Frontal cortex (tissue), 3 donors: ENCODE measurements at regions not wholly inside any gene's neighbourhood (a gene's known extent, or its start where the extent isn't known, plus 50 kb on each side); places are given as distances from the start of the nearest gene placed in this dataset.
"Not testable (repeated sequence)": the region's sequence is repeated elsewhere in the genome, so short reads cannot be mapped to it uniquely, and the experiment has no call there.

ENCODE experiments used
- DNase-seq, 2 donors: peaks; one replicate each; pipeline ENCODE4 v3.0.0; 2012; ENCODE audit warnings: low spot score in 2 of 2
- FAIRE-seq: peaks from 2 replicates; lab custom pipeline; 2012; peaks lifted over from hg19 to GRCh38; lab: Jason Lieb, UNC
- donor health status: control.
- donor health status: control.
- donor health status: control.

DNA sequence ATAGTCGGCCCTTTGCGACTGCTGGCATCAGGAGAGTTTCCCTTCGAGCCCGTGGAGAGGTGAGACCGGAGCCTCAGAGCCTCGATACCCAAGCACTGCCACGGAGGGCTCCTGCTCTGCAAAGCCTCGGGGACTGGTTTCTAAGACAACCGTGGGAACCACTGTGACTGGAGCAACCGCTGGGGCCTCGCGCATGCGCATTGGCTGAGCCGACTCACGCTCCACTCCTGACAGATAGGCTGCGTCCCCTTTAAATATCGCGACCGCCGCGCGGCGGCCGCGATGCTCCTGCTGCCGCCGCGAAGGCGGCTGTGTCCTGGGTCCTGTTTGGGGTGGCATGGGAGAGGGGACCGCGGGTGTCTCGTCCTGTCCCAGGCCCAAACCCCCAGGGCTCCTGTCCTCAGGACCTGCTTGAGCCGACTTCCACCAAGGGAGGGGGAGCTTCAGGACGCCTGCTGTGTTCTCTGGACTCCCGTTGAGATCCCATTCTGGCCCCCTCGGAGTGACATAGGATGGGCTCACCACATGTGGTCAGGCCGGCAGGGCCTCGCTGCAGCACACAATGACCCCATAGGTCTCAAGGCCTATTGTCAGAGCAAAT is 704.5 kb upstream of the TPTE start:
- not testable (repeated sequence) for FAIRE-seq, DNase-seq

DNA sequence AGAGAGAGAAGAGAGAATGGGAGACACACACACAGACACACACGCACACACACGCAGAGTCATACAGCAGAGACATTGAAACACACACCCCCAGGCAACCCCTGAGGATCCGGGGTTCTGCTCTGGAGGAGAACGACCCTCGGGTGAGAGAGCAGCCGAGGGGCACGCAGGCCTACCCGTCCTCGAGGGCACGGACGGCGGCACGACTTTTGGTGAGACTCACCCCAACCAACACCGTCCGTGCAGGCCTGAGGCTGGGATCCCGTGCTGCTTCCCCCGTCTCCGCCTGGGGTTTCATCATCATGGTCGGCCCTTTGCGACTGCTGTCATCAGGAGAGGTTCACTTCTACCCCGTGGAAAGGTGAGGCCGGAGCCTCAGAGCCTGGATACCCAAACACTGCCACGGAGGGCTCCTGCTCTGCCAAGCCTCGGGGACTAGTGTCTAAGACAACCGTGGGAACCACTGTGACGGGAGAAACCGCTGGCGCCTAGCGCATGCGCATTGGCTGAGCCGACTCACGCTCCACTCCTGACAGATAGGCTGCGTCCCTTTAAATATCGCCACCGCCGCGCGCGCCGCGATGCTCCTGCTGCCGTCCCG is 703.4 kb upstream of the TPTE start:
- FAIRE-seq, DNase-seq: not testable (repeated sequence)

- DNase-seq, FAIRE-seq: not testable (repeated sequence)
Measured at GRCh38 chr21:9819549-9820192, 701.7 kb upstream of the TPTE start.

- FAIRE-seq, DNase-seq: not testable (repeated sequence)
Measured at GRCh38 chr21:9820579-9820978, 700.8 kb upstream of the TPTE start.

GRCh38 chr21:9821472-9821871 is 699.9 kb upstream of the TPTE start:
- not testable (repeated sequence) for FAIRE-seq, DNase-seq

DNA sequence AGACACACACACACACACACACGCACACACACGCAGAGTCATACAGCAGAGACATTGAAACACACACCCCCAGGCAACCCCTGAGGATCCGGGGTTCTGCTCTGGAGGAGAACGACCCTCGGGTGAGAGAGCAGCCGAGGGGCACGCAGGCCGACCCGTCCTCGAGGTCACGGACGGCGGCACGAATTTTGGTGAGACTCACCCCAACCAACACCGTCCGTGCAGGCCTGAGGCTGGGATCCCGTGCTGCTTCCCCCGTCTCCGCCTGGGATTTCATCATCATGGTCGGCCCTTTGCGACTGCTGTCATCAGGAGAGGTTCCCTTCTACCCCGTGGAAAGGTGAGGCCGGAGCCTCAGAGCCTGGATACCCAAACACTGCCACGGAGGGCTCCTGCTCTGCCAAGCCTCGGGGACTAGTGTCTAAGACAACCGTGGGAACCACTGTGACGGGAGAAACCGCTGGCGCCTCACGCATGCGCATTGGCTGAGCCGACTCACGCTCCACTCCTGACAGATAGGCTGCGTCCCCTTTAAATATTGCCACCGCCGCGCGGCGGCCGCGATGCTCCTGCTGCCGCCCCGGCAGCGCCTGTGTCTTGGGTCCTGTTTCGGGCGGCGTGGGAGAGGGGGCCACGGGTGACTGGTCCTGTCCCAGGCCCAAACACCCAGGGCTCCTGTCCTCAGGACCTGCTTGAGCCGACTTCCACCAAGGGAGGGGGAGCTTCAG is 699.1 kb upstream of the TPTE start:
- not testable (repeated sequence) for DNase-seq, FAIRE-seq

- FAIRE-seq, DNase-seq: not testable (repeated sequence)
Measured at GRCh38 chr21:9823197-9824157, 697.9 kb upstream of the TPTE start.

DNA sequence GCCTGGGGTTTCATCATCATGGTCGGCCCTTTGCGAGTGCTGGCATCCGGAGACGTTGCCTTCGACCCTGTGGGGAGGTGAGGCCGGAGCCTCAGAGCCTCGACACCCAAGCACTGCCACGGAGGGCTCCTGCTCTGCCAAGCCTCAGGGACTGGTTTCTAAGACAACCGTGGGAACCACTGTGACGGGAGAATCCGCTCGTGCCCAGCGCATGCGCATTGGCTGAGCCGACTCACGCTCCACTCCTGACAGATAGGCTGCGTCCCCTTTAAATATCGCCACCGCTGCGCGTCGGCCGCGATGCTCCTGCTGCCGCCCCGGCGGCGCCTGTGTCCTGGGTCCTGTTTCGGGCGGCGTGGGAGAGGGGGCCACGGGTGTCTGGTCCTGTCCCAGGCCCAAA is 690.6 kb upstream of the TPTE start:
- not testable (repeated sequence) for FAIRE-seq, DNase-seq

DNA sequence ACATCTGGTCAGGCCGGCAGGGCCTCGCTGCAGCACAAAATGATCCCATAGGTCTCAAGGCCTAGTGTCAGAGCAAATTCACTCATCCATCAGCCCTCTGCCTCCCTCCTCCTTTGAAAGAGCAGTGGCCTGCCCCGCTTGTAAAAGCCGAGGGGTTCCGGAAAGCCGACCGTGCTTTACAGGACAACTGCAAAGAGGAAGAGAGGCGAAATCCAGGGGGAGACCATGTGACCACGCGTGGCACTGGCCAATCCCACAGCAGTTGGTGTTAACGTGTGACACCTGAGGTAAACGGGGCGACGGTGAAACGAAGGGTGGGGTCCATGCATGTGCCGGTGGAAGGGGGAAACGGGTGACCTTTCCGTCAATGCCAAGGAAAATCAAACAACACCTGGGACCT is 688.6 kb upstream of the TPTE start:
- not testable (repeated sequence) for DNase-seq, FAIRE-seq

DNA sequence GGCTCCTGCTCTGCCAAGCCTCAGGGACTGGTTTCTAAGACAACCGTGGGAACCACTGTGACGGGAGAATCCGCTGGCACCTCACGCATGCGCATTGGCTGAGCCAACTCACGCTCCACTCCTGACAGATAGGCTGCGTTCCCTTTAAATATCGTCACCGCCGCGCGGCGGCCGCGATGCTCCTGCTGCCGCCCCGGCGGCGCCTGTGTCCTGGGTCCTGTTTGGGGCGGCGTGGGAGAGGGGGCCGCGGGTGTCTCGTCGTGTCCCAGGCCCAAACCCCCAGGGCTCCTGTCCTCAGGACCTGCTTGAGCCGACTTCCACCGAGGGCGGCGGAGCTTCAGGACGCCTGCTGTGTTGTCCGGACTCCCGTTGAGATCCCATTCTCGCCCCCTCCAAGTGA is 684.8 kb upstream of the TPTE start:
- not testable (repeated sequence) for FAIRE-seq, DNase-seq

- DNase-seq, FAIRE-seq: not testable (repeated sequence)
Measured at GRCh38 chr21:9837001-9837400, 684.4 kb upstream of the TPTE start.

GRCh38 chr21:9837526-9837925 is 683.9 kb upstream of the TPTE start:
- DNase-seq, FAIRE-seq: not testable (repeated sequence)

DNA sequence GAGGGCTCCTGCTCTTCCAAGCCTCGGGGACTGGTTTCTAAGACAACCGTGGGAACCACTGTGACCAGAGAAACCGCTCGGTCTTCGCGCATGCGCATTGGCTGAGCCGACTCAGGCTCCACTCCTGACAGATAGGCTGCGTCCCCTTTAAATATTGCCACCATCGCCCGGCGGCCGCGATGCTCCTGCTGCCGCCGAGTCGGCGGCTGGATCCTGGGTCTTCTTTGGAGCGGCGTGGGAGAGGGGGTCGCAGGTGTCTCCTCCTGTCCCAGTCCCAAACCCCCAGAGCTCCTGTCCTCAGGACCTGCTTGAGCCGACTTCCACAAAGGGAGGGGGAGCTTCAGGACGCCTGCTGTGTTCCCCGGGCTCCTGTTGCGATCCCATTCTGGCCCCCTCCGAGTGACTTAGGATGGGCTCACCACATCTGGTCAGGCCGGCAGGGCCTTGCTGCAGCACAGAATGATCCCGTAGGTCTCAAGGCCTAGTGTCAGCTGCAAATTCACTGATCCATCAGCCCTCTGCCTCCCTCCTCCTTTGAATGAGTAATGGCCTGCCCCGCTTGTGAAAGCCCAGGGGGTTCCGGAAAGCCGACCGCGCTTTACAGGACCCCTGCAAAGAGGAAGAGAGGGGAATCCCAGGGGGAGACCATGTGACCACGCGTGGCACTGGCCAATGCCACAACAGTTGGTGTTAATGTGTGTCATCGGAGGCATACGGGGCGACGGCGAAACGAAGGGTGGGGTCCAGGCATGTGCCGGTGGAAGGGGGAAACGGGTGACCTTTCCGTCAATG is 683.2 kb upstream of the TPTE start:
- no peak for DNase-seq
- FAIRE-seq = no peak

- DNase-seq = no peak
- FAIRE-seq = no peak
Measured at GRCh38 chr21:9838738-9839642, 682.4 kb upstream of the TPTE start.

GRCh38 chr21:9844106-9844505 is 677.3 kb upstream of the TPTE start:
- FAIRE-seq = not testable (repeated sequence)

DNA sequence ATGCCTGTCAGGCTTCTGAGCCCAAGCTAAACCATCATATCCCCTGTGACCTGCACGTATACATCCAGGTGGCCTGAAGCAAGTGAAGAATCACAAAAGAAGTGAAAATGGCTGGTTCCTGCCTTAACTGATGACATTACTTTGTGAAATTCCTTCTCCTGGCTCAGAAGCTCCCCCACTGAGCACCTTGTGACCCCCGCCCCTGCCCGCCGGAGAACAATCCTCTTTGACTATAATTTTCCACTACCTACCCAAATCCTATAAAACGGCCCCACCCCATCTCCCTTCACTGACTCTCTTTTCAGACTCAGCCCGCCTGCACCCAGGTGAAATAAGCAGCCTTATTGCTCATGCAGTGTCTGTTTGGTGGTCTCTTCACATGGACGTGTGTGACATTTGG is 673.9 kb upstream of the TPTE start:
- FAIRE-seq, DNase-seq: not testable (repeated sequence)

More at GRCh38 chr21:9844106-9844505, 677.3 kb upstream of the TPTE start:
- DNase-seq = not testable (repeated sequence)

- DNase-seq, FAIRE-seq: not testable (repeated sequence)
Measured at GRCh38 chr21:9851166-9851565, 670.2 kb upstream of the TPTE start.
